Tibial artery (tissue), 4 donors: ENCODE measurements at regions not wholly inside any gene's neighbourhood (a gene's known extent, or its start where the extent isn't known, plus 50 kb on each side); places are given as distances from the start of the nearest gene placed in this dataset.

Experiments
- DNase-seq, 2 donors: peaks; one replicate each; pipeline ENCODE4 v3.0.0-alpha.2; 2019
- H3K27ac ChIP-seq, 2 donors: fragments of 200-600 bp; sonication (generic) in 1 of 2; 1 replicate in 1 of 2; 2 replicates in 1 of 2; pipeline ENCODE4 v1.5.1; 2018 to 2019; ENCODE audit warnings: mild to moderate bottlenecking in 1 of 2
- H3K27me3 ChIP-seq, 2 donors: fragments of 200-600 bp; sonication (generic) in 1 of 2; one replicate each; pipeline versions ENCODE4 v1.5.1 to v1.6.0; 2016 to 2019
- H3K36me3 ChIP-seq, 3 donors: fragments of 200-600 bp; sonication (generic) in 2 of 3; one replicate each; pipeline ENCODE4 v1.5.1; 2016 to 2019; ENCODE audit warnings: mild to moderate bottlenecking in 2 of 3
- H3K4me1 ChIP-seq, 4 donors: fragments of 200-600 bp; sonication (generic) in 2 of 4; 1 replicate in 3 of 4; 2 replicates in 1 of 4; pipeline ENCODE4 v1.5.1; 2016 to 2019
- H3K4me3 ChIP-seq, 2 donors: fragments of 200-600 bp; sonication (generic) in 1 of 2; 1 replicate in 1 of 2; 2 replicates in 1 of 2; pipeline ENCODE4 v1.5.1; 2018 to 2019; ENCODE audit warnings: mild to moderate bottlenecking in 2 of 2
- H3K9me3 ChIP-seq, 3 donors: fragments of 200-600 bp; sonication (generic) in 1 of 3; one replicate each; pipeline ENCODE4 v1.5.1; 2016 to 2019
- CTCF ChIP-seq, 2 experiments: fragments of 200-600 bp in 1 of 2; fragments of 450-650 bp in 1 of 2; IDR thresholded peaks; one replicate each; pipeline ENCODE4 v1.5.1; 2017 to 2019; ENCODE audit warnings: antibody characterized with exemption in 2 of 2, mild to moderate bottlenecking in 1 of 2, moderate library complexity in 1 of 2
- intact Hi-C: fragments of 100-400 bp; cut with DNase I; formaldehyde crosslinking; loops from one replicate; pipeline ENCODE4 v1.15.0; 2023; ENCODE audit warnings: low total_unique reads

GRCh38 chr15:93830221-93831080 lies 400.9 kb upstream of the MCTP2 start:
- Histone ChIP-seq H3K27ac (no peak overlapping the region), H3K4me3 (no peak overlapping the region), H3K27me3 (no peaks in the 10 kb centered on the region), H3K9me3 (no peaks in the 10 kb centered on the region), H3K36me3 (no peaks in the 10 kb centered on the region), H3K4me1 (no peaks in the 10 kb centered on the region)
- intact Hi-C loops = no loop called here
- no peak for DNase-seq
- no peak for TF ChIP-seq CTCF (IDR thresholded peaks at IDR 0.05)

- intact Hi-C loops = no loop called here
- no peak for TF ChIP-seq CTCF (IDR thresholded peaks at IDR 0.05)
- Histone ChIP-seq H3K36me3 (no peaks in the 10 kb centered on the region), H3K27me3 (no peaks in the 10 kb centered on the region), H3K27ac (no peak overlapping the region), H3K9me3 (no peaks in the 10 kb centered on the region), H3K4me3 (no peak overlapping the region), H3K4me1 (no peaks in the 10 kb centered on the region)
- peak in 1 of 2 donors; percentile 41 for DNase-seq
Measured at GRCh38 chr15:93829115-93829870, 402.1 kb upstream of the MCTP2 start.

GRCh38 chr15:93826790-93827189 lies 404.6 kb upstream of the MCTP2 start:
- no peak for TF ChIP-seq CTCF (IDR thresholded peaks at IDR 0.05)
- DNase-seq = no peak

GRCh38 chr15:93826293-93826692 lies 405.1 kb upstream of the MCTP2 start:
- Histone ChIP-seq H3K36me3 (no peaks in the 10 kb centered on the region), H3K9me3 (no peaks in the 10 kb centered on the region), H3K4me3 (no peak overlapping the region), H3K27me3 (no peaks in the 10 kb centered on the region), H3K4me1 (no peaks in the 10 kb centered on the region), H3K27ac (no peak overlapping the region)
- TF ChIP-seq CTCF (IDR thresholded peaks at IDR 0.05) = no peak
- intact Hi-C loops = no loop called here
- no peak for DNase-seq

More at GRCh38 chr15:93826790-93827189, 404.6 kb upstream of the MCTP2 start:
- no peaks in the 10 kb centered on the region for H3K4me1 ChIP-seq
- H3K4me3 ChIP-seq = no peak overlapping the region
- H3K27ac ChIP-seq = no peak overlapping the region
- H3K9me3 ChIP-seq = no peaks in the 10 kb centered on the region
- H3K27me3 ChIP-seq = no peaks in the 10 kb centered on the region
- intact Hi-C loops = no loop called here
- no peaks in the 10 kb centered on the region for H3K36me3 ChIP-seq

- no peak for TF ChIP-seq CTCF (IDR thresholded peaks at IDR 0.05)
- Histone ChIP-seq H3K27ac (no peak overlapping the region), H3K36me3 (no peaks in the 10 kb centered on the region), H3K4me1 (no peaks in the 10 kb centered on the region), H3K9me3 (no peaks in the 10 kb centered on the region), H3K4me3 (no peak overlapping the region), H3K27me3 (no peaks in the 10 kb centered on the region)
- intact Hi-C loops = no loop called here
- DNase-seq = no peak
Measured at GRCh38 chr15:93825682-93826081, 405.7 kb upstream of the MCTP2 start.
